NCI-H345 (cell line): ENCODE measurements at regions not wholly inside any gene's neighbourhood (a gene's known extent, or its start where the extent isn't known, plus 50 kb on each side); places are given as distances from the start of the nearest gene placed in this dataset.

Experiments used
- DNase-seq: peaks from one replicate; lab custom pipeline; 2025; lab: John Stamatoyannopoulos, UW

GRCh38 chr5:20276061-20276958 lies 288.3 kb upstream of the CDH18 start:
- DNase-seq = no peak

- no peak for DNase-seq
Observed at GRCh38 chr5:20266066-20266465, 278.1 kb upstream of the CDH18 start.

- no peak for DNase-seq
Observed at GRCh38 chr5:20262896-20263295, 274.9 kb upstream of the CDH18 start.

GRCh38 chr5:20254748-20255147 lies 266.7 kb upstream of the CDH18 start:
- DNase-seq = no peak

- DNase-seq = no peak
Observed at GRCh38 chr5:20248118-20248517, 260.1 kb upstream of the CDH18 start.

- DNase-seq = no peak
Observed at GRCh38 chr5:20245432-20245974, 257.5 kb upstream of the CDH18 start.

GRCh38 chr5:20241351-20241750 lies 253.4 kb upstream of the CDH18 start:
- DNase-seq = no peak

- DNase-seq = no peak
Observed at GRCh38 chr5:20231040-20231439, 243.0 kb upstream of the CDH18 start.

- DNase-seq = no peak
Observed at GRCh38 chr5:20230010-20230409, 242.0 kb upstream of the CDH18 start.

- DNase-seq = no peak
Observed at GRCh38 chr5:20229303-20230005, 241.5 kb upstream of the CDH18 start.

- DNase-seq = no peak
Observed at GRCh38 chr5:20224966-20225365, 237.0 kb upstream of the CDH18 start.

- DNase-seq = no peak
Observed at GRCh38 chr5:20224046-20224445, 236.0 kb upstream of the CDH18 start.

- DNase-seq = no peak
Observed at GRCh38 chr5:20223451-20223850, 235.5 kb upstream of the CDH18 start.

- no peak for DNase-seq
Observed at GRCh38 chr5:20215257-20215656, 227.3 kb upstream of the CDH18 start.

- no peak for DNase-seq
Observed at GRCh38 chr5:20213803-20214202, 225.8 kb upstream of the CDH18 start.

- DNase-seq = no peak
Observed at GRCh38 chr5:20212701-20213100, 224.7 kb upstream of the CDH18 start.

GRCh38 chr5:20166456-20166855 lies 178.5 kb upstream of the CDH18 start:
- no peak for DNase-seq

GRCh38 chr5:20158006-20158405 lies 170.0 kb upstream of the CDH18 start:
- no peak for DNase-seq

- DNase-seq = no peak
Observed at GRCh38 chr5:20157089-20157488, 169.1 kb upstream of the CDH18 start.

- no peak for DNase-seq
Observed at GRCh38 chr5:20145240-20145639, 157.2 kb upstream of the CDH18 start.

GRCh38 chr5:20129501-20129900 lies 141.5 kb upstream of the CDH18 start:
- no peak for DNase-seq

- DNase-seq = no peak
Observed at GRCh38 chr5:20128343-20128742, 140.3 kb upstream of the CDH18 start.

GRCh38 chr5:20114526-20114925 lies 126.5 kb upstream of the CDH18 start:
- DNase-seq = no peak
